Liver (tissue), 3 donors: ENCODE measurements at regions not wholly inside any gene's neighbourhood (a gene's known extent, or its start where the extent isn't known, plus 50 kb on each side); places are given as distances from the start of the nearest gene placed in this dataset.
A peak's percentile ranks its signal among the peaks of the same experiment; 100 is the strongest.

ENCODE experiments used
- FOXA1 ChIP-seq: IDR thresholded peaks from 2 replicates; pipeline ENCODE4 v1.6.1; 2016; ENCODE audit warnings: antibody characterized with exemption
- JUND ChIP-seq, 2 donors: IDR thresholded peaks; 2 replicates each; pipeline ENCODE4 v1.6.1; 2016; ENCODE audit warnings: antibody characterized with exemption in 2 of 2
- RAD21 ChIP-seq, 2 donors: IDR thresholded peaks; 2 replicates each; pipeline ENCODE4 v1.6.1; 2016; ENCODE audit warnings: antibody characterized with exemption in 2 of 2, mild to moderate bottlenecking in 2 of 2
- SP1 ChIP-seq: IDR thresholded peaks from 2 replicates; pipeline ENCODE4 v1.6.1; 2018; ENCODE audit warnings: antibody characterized with exemption, mild to moderate bottlenecking
- TAF1 ChIP-seq: conservative IDR thresholded peaks from 2 replicates; pipeline ENCODE4 v1.6.1; 2016; ENCODE audit warnings: antibody characterized with exemption, mild to moderate bottlenecking
- YY1 ChIP-seq: IDR thresholded peaks from 2 replicates; pipeline ENCODE4 v1.6.1; 2016; ENCODE audit warnings: antibody characterized with exemption, mild to moderate bottlenecking
- TF ChIP-seq, protein P1 (sequence below): fragments of 150-350 bp; IDR thresholded peaks from 2 replicates; pipeline ENCODE4 v1.5.1; 2017; ENCODE audit warnings: improper control_type of control experiment, low read depth, low read length; ENCODE audit not compliant: missing input control
- TF ChIP-seq, protein P2 (sequence below): IDR thresholded peaks from 2 replicates; pipeline ENCODE4 v1.6.1; 2016; ENCODE audit warnings: antibody characterized with exemption, mild to moderate bottlenecking
- TF ChIP-seq, protein P3 (sequence below): IDR thresholded peaks from 2 replicates; pipeline ENCODE4 v1.6.1; 2016; ENCODE audit warnings: antibody characterized with exemption
- donor health status: healthy.
- donor health status: healthy.

DNA sequence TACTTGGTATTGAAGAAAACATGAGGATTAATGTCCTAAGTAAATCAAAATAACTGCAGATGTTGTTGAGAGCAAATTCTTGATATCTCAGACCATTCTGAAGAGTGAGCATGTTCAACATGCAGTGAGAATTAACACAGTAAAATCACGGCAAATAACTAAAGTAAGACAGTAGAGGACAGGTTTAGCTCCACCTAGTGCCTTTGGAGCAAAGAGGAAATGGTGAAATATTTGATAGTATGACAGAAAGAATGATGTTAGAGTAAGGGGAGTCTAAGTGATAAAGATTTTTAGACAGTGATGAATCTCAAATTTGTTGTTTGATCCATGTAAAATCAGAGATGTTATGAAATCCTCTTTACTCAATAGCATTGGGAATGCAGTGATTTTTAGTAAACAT, 424.2 kb downstream of the TMEM161B start:
- peak; percentile 60 to 65 for TF ChIP-seq RAD21 (IDR thresholded peaks at IDR 0.05)
- TF ChIP-seq, protein P1, sequence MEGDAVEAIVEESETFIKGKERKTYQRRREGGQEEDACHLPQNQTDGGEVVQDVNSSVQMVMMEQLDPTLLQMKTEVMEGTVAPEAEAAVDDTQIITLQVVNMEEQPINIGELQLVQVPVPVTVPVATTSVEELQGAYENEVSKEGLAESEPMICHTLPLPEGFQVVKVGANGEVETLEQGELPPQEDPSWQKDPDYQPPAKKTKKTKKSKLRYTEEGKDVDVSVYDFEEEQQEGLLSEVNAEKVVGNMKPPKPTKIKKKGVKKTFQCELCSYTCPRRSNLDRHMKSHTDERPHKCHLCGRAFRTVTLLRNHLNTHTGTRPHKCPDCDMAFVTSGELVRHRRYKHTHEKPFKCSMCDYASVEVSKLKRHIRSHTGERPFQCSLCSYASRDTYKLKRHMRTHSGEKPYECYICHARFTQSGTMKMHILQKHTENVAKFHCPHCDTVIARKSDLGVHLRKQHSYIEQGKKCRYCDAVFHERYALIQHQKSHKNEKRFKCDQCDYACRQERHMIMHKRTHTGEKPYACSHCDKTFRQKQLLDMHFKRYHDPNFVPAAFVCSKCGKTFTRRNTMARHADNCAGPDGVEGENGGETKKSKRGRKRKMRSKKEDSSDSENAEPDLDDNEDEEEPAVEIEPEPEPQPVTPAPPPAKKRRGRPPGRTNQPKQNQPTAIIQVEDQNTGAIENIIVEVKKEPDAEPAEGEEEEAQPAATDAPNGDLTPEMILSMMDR: peak; percentile 26
- TF ChIP-seq, protein P2, sequence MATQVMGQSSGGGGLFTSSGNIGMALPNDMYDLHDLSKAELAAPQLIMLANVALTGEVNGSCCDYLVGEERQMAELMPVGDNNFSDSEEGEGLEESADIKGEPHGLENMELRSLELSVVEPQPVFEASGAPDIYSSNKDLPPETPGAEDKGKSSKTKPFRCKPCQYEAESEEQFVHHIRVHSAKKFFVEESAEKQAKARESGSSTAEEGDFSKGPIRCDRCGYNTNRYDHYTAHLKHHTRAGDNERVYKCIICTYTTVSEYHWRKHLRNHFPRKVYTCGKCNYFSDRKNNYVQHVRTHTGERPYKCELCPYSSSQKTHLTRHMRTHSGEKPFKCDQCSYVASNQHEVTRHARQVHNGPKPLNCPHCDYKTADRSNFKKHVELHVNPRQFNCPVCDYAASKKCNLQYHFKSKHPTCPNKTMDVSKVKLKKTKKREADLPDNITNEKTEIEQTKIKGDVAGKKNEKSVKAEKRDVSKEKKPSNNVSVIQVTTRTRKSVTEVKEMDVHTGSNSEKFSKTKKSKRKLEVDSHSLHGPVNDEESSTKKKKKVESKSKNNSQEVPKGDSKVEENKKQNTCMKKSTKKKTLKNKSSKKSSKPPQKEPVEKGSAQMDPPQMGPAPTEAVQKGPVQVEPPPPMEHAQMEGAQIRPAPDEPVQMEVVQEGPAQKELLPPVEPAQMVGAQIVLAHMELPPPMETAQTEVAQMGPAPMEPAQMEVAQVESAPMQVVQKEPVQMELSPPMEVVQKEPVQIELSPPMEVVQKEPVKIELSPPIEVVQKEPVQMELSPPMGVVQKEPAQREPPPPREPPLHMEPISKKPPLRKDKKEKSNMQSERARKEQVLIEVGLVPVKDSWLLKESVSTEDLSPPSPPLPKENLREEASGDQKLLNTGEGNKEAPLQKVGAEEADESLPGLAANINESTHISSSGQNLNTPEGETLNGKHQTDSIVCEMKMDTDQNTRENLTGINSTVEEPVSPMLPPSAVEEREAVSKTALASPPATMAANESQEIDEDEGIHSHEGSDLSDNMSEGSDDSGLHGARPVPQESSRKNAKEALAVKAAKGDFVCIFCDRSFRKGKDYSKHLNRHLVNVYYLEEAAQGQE: no peak
- no peak for TF ChIP-seq YY1
- no peak for TF ChIP-seq FOXA1
- no peak for TF ChIP-seq JUND (IDR thresholded peaks at IDR 0.05)
- no peak for TF ChIP-seq TAF1
- TF ChIP-seq, protein P3, sequence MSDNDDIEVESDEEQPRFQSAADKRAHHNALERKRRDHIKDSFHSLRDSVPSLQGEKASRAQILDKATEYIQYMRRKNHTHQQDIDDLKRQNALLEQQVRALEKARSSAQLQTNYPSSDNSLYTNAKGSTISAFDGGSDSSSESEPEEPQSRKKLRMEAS: no peak
- no peak for TF ChIP-seq SP1
